ENCODE measurements at regions not wholly inside any gene's neighbourhood (a gene's known extent, or its start where the extent isn't known, plus 50 kb on each side); places are given as distances from the start of the nearest gene placed in this dataset.

DNA sequence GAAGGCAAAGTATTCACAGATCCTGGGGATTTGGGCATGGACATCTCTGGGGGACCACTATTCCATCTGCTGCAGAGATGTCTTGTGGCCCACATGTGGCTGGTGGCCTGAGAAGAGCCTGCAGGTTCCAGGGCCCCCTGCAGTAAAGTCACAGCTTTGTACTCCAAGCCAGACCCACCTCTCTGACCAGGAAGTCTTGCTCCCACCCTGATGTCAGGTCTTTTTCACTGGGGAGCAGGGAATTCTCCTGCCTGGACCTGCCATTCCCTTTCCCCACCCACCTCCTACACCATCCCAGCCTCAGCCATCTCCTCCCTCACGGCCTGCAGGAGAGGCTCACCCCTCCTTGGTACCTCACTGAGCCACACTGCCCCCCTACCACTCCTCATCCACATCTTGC, 211.8 kb downstream of the SMAD2 start:
- TF ChIP-seq CTCF (IDR thresholded peaks at IDR 0.05) (no peak), SIN3A (IDR thresholded peaks at IDR 0.05; ENCODE audit: borderline replicate concordance, insufficient read depth, low read depth, low read length) (no peak), REST (IDR thresholded peaks at IDR 0.05; ENCODE audit: insufficient read depth in 1 of 2, low read depth in 2 of 2, low read length in 1 of 2) (no peak), POLR2AphosphoS5 (IDR thresholded peaks at IDR 0.05; ENCODE audit: low read depth, low read length) (no peak), TCF7L2 (IDR thresholded peaks at IDR 0.05; ENCODE audit: low read depth, low read length) (no peak)

Data from Panc1 (cell line).